ENCODE measurements at regions not wholly inside any gene's neighbourhood (a gene's known extent, or its start where the extent isn't known, plus 50 kb on each side); places are given as distances from the start of the nearest gene placed in this dataset.

- Histone ChIP-seq H3K4me1 (ENCODE audit: insufficient read depth) (peaks cover 50% of the 10 kb centered on the region), H2AFZ (no peak overlapping the region), H3K27ac (peak overlapping the region; percentile 53; the same call in 1 of the 2 replicates), H3K9me2 (ENCODE audit: insufficient read depth) (no peaks in the 10 kb centered on the region), H3K36me3 (ENCODE audit: low read depth) (no peaks in the 10 kb centered on the region), H3K4me3 (peak overlapping the region; percentile 29; the same call in 1 of the 2 replicates), H3K9me3 (ENCODE audit: low read depth) (no peaks in the 10 kb centered on the region), H3K79me2 (ENCODE audit: insufficient read depth) (no peaks in the 10 kb centered on the region), H3K4me2 (ENCODE audit: unreplicated experiment) (peak overlapping the region; percentile 55), H3K9ac (0 out of 2 replicates have a peak overlapping the region, but pooled peaks have one; percentile 18), H3K27me3 (replicated peaks; ENCODE audit: insufficient read depth) (no peaks in the 10 kb centered on the region), H3F3A (ENCODE audit: insufficient read depth) (peaks cover 23% of the 10 kb centered on the region), H4K20me1 (ENCODE audit: insufficient read depth) (no peaks in the 10 kb centered on the region)
- DNase-seq = peak; percentile 79
- 12 to 17% methylated on average over 5 of the region's 5 CpGs for WGBS, 2 experiments (ENCODE audit: low coverage in 1 of 2, low lambda C conversion rate in 2 of 2, missing lambda C conversion rate in 2 of 2)
- in situ Hi-C loops (cut with MboI) = loop anchor here (5.0 to 25.0 kb wide), 2 partner anchors 399 to 589 kb away; no protein-coding TSS in a partner anchor
- TF ChIP-seq EZH2phosphoT487 (IDR thresholded peaks at IDR 0.05; ENCODE audit: insufficient read depth, low read depth) (no peak), EZH2 (IDR thresholded peaks at IDR 0.05; ENCODE audit: insufficient read depth, poor library complexity, severe bottlenecking) (no peak)
Observed at GRCh38 chr4:86497980-86498862, 95.9 kb upstream of the PTPN13 start.

GRCh38 chr4:86498863-86499166 lies 95.3 kb upstream of the PTPN13 start:
- H3F3A ChIP-seq (ENCODE audit: insufficient read depth) = peaks cover 23% of the 10 kb centered on the region
- peaks cover 47% of the 10 kb centered on the region for H3K4me1 ChIP-seq (ENCODE audit: insufficient read depth)
- H3K27me3 ChIP-seq (replicated peaks; ENCODE audit: insufficient read depth) = no peaks in the 10 kb centered on the region
- no peak for DNase-seq
- peak overlapping the region; percentile 55 for H3K4me2 ChIP-seq (ENCODE audit: unreplicated experiment)
- WGBS, 2 experiments (ENCODE audit: low coverage in 1 of 2, low lambda C conversion rate in 2 of 2, missing lambda C conversion rate in 2 of 2) = 0% methylated on average over 1 of the region's 1 CpG
- H3K27ac ChIP-seq = no peak overlapping the region
- TF ChIP-seq EZH2 (IDR thresholded peaks at IDR 0.05; ENCODE audit: insufficient read depth, poor library complexity, severe bottlenecking) (no peak), EZH2phosphoT487 (IDR thresholded peaks at IDR 0.05; ENCODE audit: insufficient read depth, low read depth) (no peak)
- no peak overlapping the region for H3K9ac ChIP-seq
- H4K20me1 ChIP-seq (ENCODE audit: insufficient read depth) = no peaks in the 10 kb centered on the region
- no peak overlapping the region for H3K4me3 ChIP-seq
- H3K79me2 ChIP-seq (ENCODE audit: insufficient read depth) = no peaks in the 10 kb centered on the region
- no peak overlapping the region for H2AFZ ChIP-seq
- in situ Hi-C loops (cut with MboI) = loop anchor here (5.0 to 25.0 kb wide), 2 partner anchors 398 to 588 kb away; no protein-coding TSS in a partner anchor
- no peaks in the 10 kb centered on the region for H3K9me3 ChIP-seq (ENCODE audit: low read depth)
- H3K36me3 ChIP-seq (ENCODE audit: low read depth) = no peaks in the 10 kb centered on the region
- H3K9me2 ChIP-seq (ENCODE audit: insufficient read depth) = no peaks in the 10 kb centered on the region

DNA sequence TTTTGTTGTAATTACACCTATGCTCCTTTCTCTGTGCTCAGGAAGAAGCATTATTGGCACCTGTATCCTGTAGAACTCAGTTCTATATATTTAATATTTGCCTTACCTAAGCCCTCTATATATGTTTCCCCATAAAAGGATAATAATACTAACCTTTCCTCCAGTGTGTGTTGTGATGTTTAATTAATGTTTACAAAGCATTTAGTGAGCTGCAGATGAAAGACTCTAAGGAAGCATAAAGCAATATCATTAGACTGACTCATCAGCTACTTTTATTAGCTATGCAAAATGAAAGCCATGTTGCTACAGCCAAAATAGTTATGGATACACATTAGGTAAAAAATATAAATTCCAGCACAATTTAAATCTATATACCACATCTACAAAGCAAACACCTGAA lies 93.6 kb upstream of the PTPN13 start:
- no peaks in the 10 kb centered on the region for H3K79me2 ChIP-seq (ENCODE audit: insufficient read depth)
- no peak overlapping the region for H3K4me2 ChIP-seq (ENCODE audit: unreplicated experiment)
- DNase-seq = peak; percentile 50
- no peaks in the 10 kb centered on the region for H3K27me3 ChIP-seq (replicated peaks; ENCODE audit: insufficient read depth)
- H3F3A ChIP-seq (ENCODE audit: insufficient read depth) = peaks cover 23% of the 10 kb centered on the region
- H3K36me3 ChIP-seq (ENCODE audit: low read depth) = no peaks in the 10 kb centered on the region
- TF ChIP-seq EZH2phosphoT487 (IDR thresholded peaks at IDR 0.05; ENCODE audit: insufficient read depth, low read depth) = no peak
- TF ChIP-seq EZH2 (IDR thresholded peaks at IDR 0.05; ENCODE audit: insufficient read depth, poor library complexity, severe bottlenecking) = no peak
- no peak overlapping the region for H3K9ac ChIP-seq
- H3K4me3 ChIP-seq = no peak overlapping the region
- H3K27ac ChIP-seq = no peak overlapping the region
- H3K9me2 ChIP-seq (ENCODE audit: insufficient read depth) = no peaks in the 10 kb centered on the region
- H2AFZ ChIP-seq = no peak overlapping the region
- in situ Hi-C loops (cut with MboI) = no loop called here
- H3K4me1 ChIP-seq (ENCODE audit: insufficient read depth) = peaks cover 45% of the 10 kb centered on the region
- H3K9me3 ChIP-seq (ENCODE audit: low read depth) = no peaks in the 10 kb centered on the region
- no peaks in the 10 kb centered on the region for H4K20me1 ChIP-seq (ENCODE audit: insufficient read depth)

GRCh38 chr4:86502081-86502480 lies 92.0 kb upstream of the PTPN13 start:
- Histone ChIP-seq H3K4me1 (ENCODE audit: insufficient read depth) (peaks cover 32% of the 10 kb centered on the region), H3K9me3 (ENCODE audit: low read depth) (no peaks in the 10 kb centered on the region), H3K9me2 (ENCODE audit: insufficient read depth) (no peaks in the 10 kb centered on the region), H3F3A (ENCODE audit: insufficient read depth) (peaks cover 15% of the 10 kb centered on the region), H2AFZ (no peak overlapping the region), H3K4me3 (no peak overlapping the region), H4K20me1 (ENCODE audit: insufficient read depth) (no peaks in the 10 kb centered on the region), H3K79me2 (ENCODE audit: insufficient read depth) (no peaks in the 10 kb centered on the region), H3K36me3 (ENCODE audit: low read depth) (no peaks in the 10 kb centered on the region), H3K9ac (no peak overlapping the region), H3K27ac (no peak overlapping the region), H3K4me2 (ENCODE audit: unreplicated experiment) (no peak overlapping the region), H3K27me3 (replicated peaks; ENCODE audit: insufficient read depth) (no peaks in the 10 kb centered on the region)
- peak; percentile 11 for DNase-seq
- TF ChIP-seq EZH2phosphoT487 (IDR thresholded peaks at IDR 0.05; ENCODE audit: insufficient read depth, low read depth) (no peak), EZH2 (IDR thresholded peaks at IDR 0.05; ENCODE audit: insufficient read depth, poor library complexity, severe bottlenecking) (no peak)
- 87 to 95% methylated on average over 2 of the region's 2 CpGs for WGBS, 2 experiments (ENCODE audit: low coverage in 1 of 2, low lambda C conversion rate in 2 of 2, missing lambda C conversion rate in 2 of 2)
- in situ Hi-C loops (cut with MboI) = no loop called here
